ENCODE measurements at regions not wholly inside any gene's neighbourhood (a gene's known extent, or its start where the extent isn't known, plus 50 kb on each side); places are given as distances from the start of the nearest gene placed in this dataset.

- TF ChIP-seq POLR2AphosphoS5 (IDR thresholded peaks at IDR 0.05; ENCODE audit: borderline replicate concordance, low read depth, low read length) = no peak
- TF ChIP-seq EZH2 (IDR thresholded peaks at IDR 0.05) = no peak
Measured at GRCh38 chr11:33419924-33420323, 162.7 kb downstream of the HIPK3 start.
